GM23338 (cell line): ENCODE measurements at regions not wholly inside any gene's neighbourhood (a gene's known extent, or its start where the extent isn't known, plus 50 kb on each side); places are given as distances from the start of the nearest gene placed in this dataset.

Experiments used
- ATAC-seq: fragments of 200-7000 bp; cut with Tn5 transposase; 3 replicates; pipeline ENCODE4 v1.9.1; 2020
- DNase-seq: peaks from one replicate; pipeline ENCODE4 v3.0.0-alpha.2; 2015; ENCODE audit warnings: low spot score
- H2AFZ ChIP-seq: fragments of 200-600 bp; sonication (generic); 2 replicates; pipeline ENCODE4 v1.8.0; 2016; ENCODE audit warnings: antibody characterized with exemption, mild to moderate bottlenecking, moderate library complexity
- H3F3A ChIP-seq: fragments of 200-600 bp; sonication (generic); replicated peaks from 2 replicates; pipeline ENCODE4 v1.8.0; 2017; ENCODE audit warnings: antibody characterized with exemption, mixed run types, low read depth
- H3K27ac ChIP-seq: fragments of 200-600 bp; sonication (generic); 2 replicates; pipeline ENCODE4 v1.6.1; 2016; ENCODE audit warnings: low read depth
- H3K27me3 ChIP-seq: fragments of 200-600 bp; sonication (generic); 2 replicates; pipeline ENCODE4 v1.8.0; 2016; ENCODE audit warnings: mild to moderate bottlenecking, mixed run types, moderate library complexity; ENCODE audit not compliant: insufficient read depth
- H3K36me3 ChIP-seq: fragments of 200-600 bp; sonication (generic); 2 replicates; pipeline ENCODE4 v1.8.0; 2016; ENCODE audit warnings: mild to moderate bottlenecking; ENCODE audit not compliant: insufficient read depth
- H3K4me1 ChIP-seq: fragments of 200-600 bp; sonication (generic); 2 replicates; pipeline ENCODE4 v1.8.0; 2016; ENCODE audit warnings: mild to moderate bottlenecking, moderate library complexity; ENCODE audit not compliant: insufficient read depth
- H3K4me2 ChIP-seq: fragments of 200-600 bp; sonication (generic); 2 replicates; pipeline ENCODE4 v1.7.1; 2017; ENCODE audit warnings: mixed run types
- H3K4me3 ChIP-seq: fragments of 200-600 bp; sonication (generic); 2 replicates; pipeline ENCODE4 v1.6.1; 2016; ENCODE audit warnings: mixed run types
- H3K79me2 ChIP-seq: fragments of 200-600 bp; sonication (generic); replicated peaks from 2 replicates; pipeline ENCODE4 v1.8.0; 2017; ENCODE audit warnings: mild to moderate bottlenecking; ENCODE audit not compliant: insufficient read depth
- H3K9me2 ChIP-seq: fragments of 200-600 bp; sonication (generic); 2 replicates; pipeline ENCODE4 v1.8.0; 2017; ENCODE audit not compliant: insufficient read depth
- H4K20me1 ChIP-seq: fragments of 200-600 bp; sonication (generic); replicated peaks from 2 replicates; pipeline ENCODE4 v1.8.0; 2017; ENCODE audit warnings: mild to moderate bottlenecking; ENCODE audit not compliant: insufficient read depth
- H3K27ac Mint-ChIP-seq: 2 replicates; pipeline ENCODE4 v1.8.0; 2020; ENCODE audit warnings: inconsistent platforms, mild to moderate bottlenecking, moderate library complexity, mixed read lengths
- H3K27me3 Mint-ChIP-seq: 3 replicates; pipeline ENCODE4 v1.8.0; 2022; ENCODE audit warnings: low read depth, mild to moderate bottlenecking, moderate library complexity, mixed read lengths, inconsistent platforms; ENCODE audit not compliant: insufficient read depth, poor library complexity
- H3K36me3 Mint-ChIP-seq: 3 replicates; pipeline ENCODE4 v1.8.0; 2021; ENCODE audit warnings: low read depth, mild to moderate bottlenecking, inconsistent platforms, moderate library complexity, mixed read lengths
- H3K4me1 Mint-ChIP-seq: 3 replicates; pipeline ENCODE4 v1.8.0; 2020; ENCODE audit warnings: mild to moderate bottlenecking, inconsistent platforms, mixed read lengths
- H3K4me3 Mint-ChIP-seq: 3 replicates; pipeline ENCODE4 v1.8.0; 2021; ENCODE audit warnings: moderate library complexity, mild to moderate bottlenecking, inconsistent platforms, mixed read lengths
- H3K9me3 Mint-ChIP-seq: 3 replicates; pipeline ENCODE4 v1.8.0; 2020; ENCODE audit warnings: moderate library complexity, mild to moderate bottlenecking, inconsistent platforms, mixed read lengths
- CREB1 ChIP-seq: fragments of 250-450 bp; sonication (Bioruptor Pico); IDR thresholded peaks from 2 replicates; pipeline ENCODE4 v1.5.0; 2020; ENCODE audit warnings: low read depth, mild to moderate bottlenecking, moderate library complexity
- CTCF ChIP-seq, 2 experiments: fragments of 200-600 bp in 1 of 2; sonication (generic) in 1 of 2; conservative IDR thresholded peaks; 2 replicates each; pipeline versions ENCODE4 v1.5.1 to v1.6.1; 2016 to 2017; ENCODE audit warnings: antibody characterized with exemption in 2 of 2, low read depth in 2 of 2, mild to moderate bottlenecking in 2 of 2, moderate library complexity in 1 of 2
- EZH2 ChIP-seq: fragments of 200-600 bp; sonication (generic); IDR thresholded peaks from one replicate; pipeline ENCODE4 v1.8.0; 2017; ENCODE audit warnings: antibody characterized with exemption, mild to moderate bottlenecking, low read depth; ENCODE audit not compliant: unreplicated experiment
- EZH2phosphoT487 ChIP-seq: fragments of 200-600 bp; sonication (generic); IDR thresholded peaks from one replicate; pipeline ENCODE4 v1.8.1; 2018; ENCODE audit warnings: antibody characterized with exemption; ENCODE audit not compliant: unreplicated experiment
- JUNB ChIP-seq: IDR thresholded peaks from one replicate; pipeline ENCODE4 v1.6.1; 2016; ENCODE audit warnings: antibody characterized with exemption; ENCODE audit not compliant: unreplicated experiment
- NANOG ChIP-seq: IDR thresholded peaks from 2 replicates; pipeline ENCODE4 v1.6.1; 2016; ENCODE audit warnings: antibody characterized with exemption, borderline replicate concordance
- POLR2AphosphoS5 ChIP-seq: IDR thresholded peaks from 2 replicates; pipeline ENCODE4 v1.6.1; 2016; ENCODE audit warnings: antibody characterized with exemption, low read depth
- REST ChIP-seq: IDR thresholded peaks from one replicate; pipeline ENCODE4 v1.6.1; 2018; ENCODE audit warnings: antibody characterized with exemption; ENCODE audit not compliant: unreplicated experiment
- STAT1 ChIP-seq: IDR thresholded peaks from one replicate; pipeline ENCODE4 v1.6.1; 2016; ENCODE audit warnings: antibody characterized with exemption; ENCODE audit not compliant: unreplicated experiment
- ZNF114 ChIP-seq: fragments of 250-450 bp; sonication (Bioruptor Pico); IDR thresholded peaks from 2 replicates; pipeline ENCODE4 v1.5.0; 2020; ENCODE audit warnings: mild to moderate bottlenecking, moderate library complexity
- ZNF331 ChIP-seq: fragments of 250-450 bp; sonication (Bioruptor Pico); IDR thresholded peaks from 2 replicates; pipeline ENCODE4 v1.5.0; 2020; ENCODE audit warnings: low read depth, mild to moderate bottlenecking, moderate library complexity
- TF ChIP-seq, protein P1 (sequence below): fragments of 250-450 bp; sonication (Bioruptor Pico); IDR thresholded peaks from 2 replicates; pipeline ENCODE4 v1.5.0; 2020; ENCODE audit warnings: mild to moderate bottlenecking, moderate library complexity
- TF ChIP-seq, protein P2 (sequence below): IDR thresholded peaks from 2 replicates; pipeline ENCODE4 v1.6.1; 2016; ENCODE audit warnings: antibody characterized with exemption

DNA sequence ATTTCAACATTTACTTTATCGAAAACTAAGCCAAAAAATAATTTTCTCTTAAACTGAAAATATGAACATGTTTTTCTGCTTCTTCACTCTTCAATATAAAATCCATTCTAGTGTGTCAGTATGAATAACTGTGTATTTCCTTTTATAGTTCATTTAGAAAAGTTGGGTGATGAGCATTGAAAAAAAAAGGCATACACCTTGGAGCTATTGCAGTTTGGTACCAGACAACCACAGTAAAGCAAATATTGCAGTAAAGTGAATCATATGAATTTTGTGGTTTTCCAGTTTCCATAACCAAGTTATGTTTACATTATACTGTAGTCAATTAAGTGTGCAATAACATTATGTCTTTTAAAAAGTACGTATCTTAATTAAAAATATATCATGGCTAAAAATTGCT is 195.0 kb upstream of the FOXG1 start:
- DNase-seq, result no peak
- no peaks in the 10 kb centered on the region for H3K4me1 ChIP-seq

More for the DNA sequence above, 195.0 kb upstream of the FOXG1 start:
- H3K27ac Mint-ChIP-seq, result no peak overlapping the region
- H3K36me3 Mint-ChIP-seq, result peaks cover 11% of the 10 kb centered on the region; the same call in 2 of the 3 replicates
- no peak overlapping the region for H3K4me3 ChIP-seq
- no peaks in the 10 kb centered on the region for H3K79me2 ChIP-seq
- H3K27me3 ChIP-seq, result no peaks in the 10 kb centered on the region
- TF ChIP-seq ZNF114 (CRISPR knock-in tag), result no peak
- TF ChIP-seq CREB1 (CRISPR knock-in tag), result no peak
- TF ChIP-seq EZH2phosphoT487, result no peak
- TF ChIP-seq, protein P1, sequence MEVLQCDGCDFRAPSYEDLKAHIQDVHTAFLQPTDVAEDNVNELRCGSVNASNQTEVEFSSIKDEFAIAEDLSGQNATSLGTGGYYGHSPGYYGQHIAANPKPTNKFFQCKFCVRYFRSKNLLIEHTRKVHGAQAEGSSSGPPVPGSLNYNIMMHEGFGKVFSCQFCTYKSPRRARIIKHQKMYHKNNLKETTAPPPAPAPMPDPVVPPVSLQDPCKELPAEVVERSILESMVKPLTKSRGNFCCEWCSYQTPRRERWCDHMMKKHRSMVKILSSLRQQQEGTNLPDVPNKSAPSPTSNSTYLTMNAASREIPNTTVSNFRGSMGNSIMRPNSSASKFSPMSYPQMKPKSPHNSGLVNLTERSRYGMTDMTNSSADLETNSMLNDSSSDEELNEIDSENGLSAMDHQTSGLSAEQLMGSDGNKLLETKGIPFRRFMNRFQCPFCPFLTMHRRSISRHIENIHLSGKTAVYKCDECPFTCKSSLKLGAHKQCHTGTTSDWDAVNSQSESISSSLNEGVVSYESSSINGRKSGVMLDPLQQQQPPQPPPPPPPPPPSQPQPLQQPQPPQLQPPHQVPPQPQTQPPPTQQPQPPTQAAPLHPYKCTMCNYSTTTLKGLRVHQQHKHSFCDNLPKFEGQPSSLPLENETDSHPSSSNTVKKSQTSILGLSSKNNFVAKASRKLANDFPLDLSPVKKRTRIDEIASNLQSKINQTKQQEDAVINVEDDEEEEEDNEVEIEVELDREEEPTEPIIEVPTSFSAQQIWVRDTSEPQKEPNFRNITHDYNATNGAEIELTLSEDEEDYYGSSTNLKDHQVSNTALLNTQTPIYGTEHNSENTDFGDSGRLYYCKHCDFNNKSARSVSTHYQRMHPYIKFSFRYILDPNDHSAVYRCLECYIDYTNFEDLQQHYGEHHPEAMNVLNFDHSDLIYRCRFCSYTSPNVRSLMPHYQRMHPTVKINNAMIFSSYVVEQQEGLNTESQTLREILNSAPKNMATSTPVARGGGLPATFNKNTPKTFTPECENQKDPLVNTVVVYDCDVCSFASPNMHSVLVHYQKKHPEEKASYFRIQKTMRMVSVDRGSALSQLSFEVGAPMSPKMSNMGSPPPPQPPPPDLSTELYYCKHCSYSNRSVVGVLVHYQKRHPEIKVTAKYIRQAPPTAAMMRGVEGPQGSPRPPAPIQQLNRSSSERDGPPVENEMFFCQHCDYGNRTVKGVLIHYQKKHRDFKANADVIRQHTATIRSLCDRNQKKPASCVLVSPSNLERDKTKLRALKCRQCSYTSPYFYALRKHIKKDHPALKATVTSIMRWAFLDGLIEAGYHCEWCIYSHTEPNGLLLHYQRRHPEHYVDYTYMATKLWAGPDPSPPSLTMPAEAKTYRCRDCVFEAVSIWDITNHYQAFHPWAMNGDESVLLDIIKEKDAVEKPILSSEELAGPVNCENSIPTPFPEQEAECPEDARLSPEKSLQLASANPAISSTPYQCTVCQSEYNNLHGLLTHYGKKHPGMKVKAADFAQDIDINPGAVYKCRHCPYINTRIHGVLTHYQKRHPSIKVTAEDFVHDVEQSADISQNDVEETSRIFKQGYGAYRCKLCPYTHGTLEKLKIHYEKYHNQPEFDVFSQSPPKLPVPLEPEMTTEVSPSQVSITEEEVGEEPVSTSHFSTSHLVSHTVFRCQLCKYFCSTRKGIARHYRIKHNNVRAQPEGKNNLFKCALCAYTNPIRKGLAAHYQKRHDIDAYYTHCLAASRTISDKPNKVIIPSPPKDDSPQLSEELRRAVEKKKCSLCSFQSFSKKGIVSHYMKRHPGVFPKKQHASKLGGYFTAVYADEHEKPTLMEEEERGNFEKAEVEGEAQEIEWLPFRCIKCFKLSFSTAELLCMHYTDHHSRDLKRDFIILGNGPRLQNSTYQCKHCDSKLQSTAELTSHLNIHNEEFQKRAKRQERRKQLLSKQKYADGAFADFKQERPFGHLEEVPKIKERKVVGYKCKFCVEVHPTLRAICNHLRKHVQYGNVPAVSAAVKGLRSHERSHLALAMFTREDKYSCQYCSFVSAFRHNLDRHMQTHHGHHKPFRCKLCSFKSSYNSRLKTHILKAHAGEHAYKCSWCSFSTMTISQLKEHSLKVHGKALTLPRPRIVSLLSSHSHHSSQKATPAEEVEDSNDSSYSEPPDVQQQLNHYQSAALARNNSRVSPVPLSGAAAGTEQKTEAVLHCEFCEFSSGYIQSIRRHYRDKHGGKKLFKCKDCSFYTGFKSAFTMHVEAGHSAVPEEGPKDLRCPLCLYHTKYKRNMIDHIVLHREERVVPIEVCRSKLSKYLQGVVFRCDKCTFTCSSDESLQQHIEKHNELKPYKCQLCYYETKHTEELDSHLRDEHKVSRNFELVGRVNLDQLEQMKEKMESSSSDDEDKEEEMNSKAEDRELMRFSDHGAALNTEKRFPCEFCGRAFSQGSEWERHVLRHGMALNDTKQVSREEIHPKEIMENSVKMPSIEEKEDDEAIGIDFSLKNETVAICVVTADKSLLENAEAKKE, result no peak
- TF ChIP-seq POLR2AphosphoS5, result no peak
- TF ChIP-seq STAT1, result no peak
- no peak for TF ChIP-seq ZNF331 (CRISPR knock-in tag)
- TF ChIP-seq REST, result no peak
- no peak for TF ChIP-seq NANOG
- TF ChIP-seq JUNB, result no peak
- no peak for TF ChIP-seq CTCF (conservative IDR thresholded peaks at IDR 0.05; ENCODE audit: low read depth in 2 of 2)
- TF ChIP-seq, protein P2, sequence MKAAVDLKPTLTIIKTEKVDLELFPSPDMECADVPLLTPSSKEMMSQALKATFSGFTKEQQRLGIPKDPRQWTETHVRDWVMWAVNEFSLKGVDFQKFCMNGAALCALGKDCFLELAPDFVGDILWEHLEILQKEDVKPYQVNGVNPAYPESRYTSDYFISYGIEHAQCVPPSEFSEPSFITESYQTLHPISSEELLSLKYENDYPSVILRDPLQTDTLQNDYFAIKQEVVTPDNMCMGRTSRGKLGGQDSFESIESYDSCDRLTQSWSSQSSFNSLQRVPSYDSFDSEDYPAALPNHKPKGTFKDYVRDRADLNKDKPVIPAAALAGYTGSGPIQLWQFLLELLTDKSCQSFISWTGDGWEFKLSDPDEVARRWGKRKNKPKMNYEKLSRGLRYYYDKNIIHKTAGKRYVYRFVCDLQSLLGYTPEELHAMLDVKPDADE, result no peak
- TF ChIP-seq EZH2, result no peak
- no peaks in the 10 kb centered on the region for H3K27me3 Mint-ChIP-seq
- H3K9me3 Mint-ChIP-seq, result peaks cover 17% of the 10 kb centered on the region
- H3F3A ChIP-seq, result no peaks in the 10 kb centered on the region
- H3K4me3 Mint-ChIP-seq, result no peak overlapping the region
- no peaks in the 10 kb centered on the region for H4K20me1 ChIP-seq
- H3K4me2 ChIP-seq, result no peak overlapping the region
- H3K4me1 Mint-ChIP-seq, result no peaks in the 10 kb centered on the region
- no peak overlapping the region for H3K27ac ChIP-seq
- no peaks in the 10 kb centered on the region for H3K36me3 ChIP-seq
- no peak for ATAC-seq
- no peak overlapping the region for H2AFZ ChIP-seq
- H3K9me2 ChIP-seq, result no peaks in the 10 kb centered on the region
